G401 (cell line): ENCODE measurements at regions not wholly inside any gene's neighbourhood (a gene's known extent, or its start where the extent isn't known, plus 50 kb on each side); places are given as distances from the start of the nearest gene placed in this dataset.
A peak's percentile ranks its signal among the peaks of the same experiment; 100 is the strongest.
"Not testable (repeated sequence)": the region's sequence is repeated elsewhere in the genome, so short reads cannot be mapped to it uniquely, and the experiment has no call there.

Experiments used
- DNase-seq: peaks from one replicate; pipeline ENCODE4 v3.0.0-alpha.2; 2015; ENCODE audit warnings: low spot score
- in situ Hi-C: cut with HindIII; loops from 2 replicates; pipeline ENCODE4 v1.10.0; 2016; ENCODE audit warnings: low sequenced_read_pairs, mixed read lengths

GRCh38 chr12:58336581-58337242 is 395.3 kb downstream of the ATP23 start:
- in situ Hi-C loops, DNase-seq: not testable (repeated sequence)

DNA sequence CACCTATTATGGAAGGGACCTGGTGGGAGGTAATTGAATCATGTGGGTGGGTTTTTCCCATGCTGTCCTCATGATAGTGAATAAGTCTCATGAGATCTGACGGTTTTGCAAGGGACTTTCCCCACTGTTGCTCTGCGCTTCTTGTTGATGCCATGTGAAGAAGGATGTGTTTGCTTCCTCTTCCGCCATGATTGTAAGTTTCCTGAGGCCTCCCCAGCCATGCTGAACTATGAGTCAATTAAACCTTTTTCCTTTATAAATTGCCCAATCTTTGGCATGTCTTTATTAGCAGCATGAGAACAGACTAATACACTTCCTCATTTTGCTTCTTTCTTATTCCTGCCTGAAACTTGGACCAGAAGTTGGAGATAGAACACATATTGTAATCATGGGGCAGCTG is 396.2 kb downstream of the ATP23 start:
- DNase-seq, in situ Hi-C loops: not testable (repeated sequence)

DNA sequence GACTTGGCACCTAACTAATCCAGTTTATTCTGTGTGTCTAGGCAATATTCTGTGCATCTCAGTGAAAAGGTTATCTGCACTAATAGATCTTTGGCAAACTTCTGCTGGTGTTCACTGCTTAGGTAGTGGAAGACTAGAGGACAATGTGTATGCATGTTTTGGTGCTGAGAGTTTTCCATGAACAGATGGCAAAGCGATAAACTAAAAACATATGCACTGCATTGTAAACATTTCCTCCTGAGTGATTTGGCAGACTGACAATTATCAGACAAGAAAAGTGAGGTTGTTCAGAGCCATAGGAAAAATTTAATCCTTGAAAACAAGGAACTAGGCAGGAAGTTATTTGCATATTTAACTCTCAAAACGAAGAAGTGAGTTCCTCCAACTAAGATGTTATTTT is 400.4 kb downstream of the ATP23 start:
- DNase-seq, result no peak
- in situ Hi-C loops, result no loop called here

DNA sequence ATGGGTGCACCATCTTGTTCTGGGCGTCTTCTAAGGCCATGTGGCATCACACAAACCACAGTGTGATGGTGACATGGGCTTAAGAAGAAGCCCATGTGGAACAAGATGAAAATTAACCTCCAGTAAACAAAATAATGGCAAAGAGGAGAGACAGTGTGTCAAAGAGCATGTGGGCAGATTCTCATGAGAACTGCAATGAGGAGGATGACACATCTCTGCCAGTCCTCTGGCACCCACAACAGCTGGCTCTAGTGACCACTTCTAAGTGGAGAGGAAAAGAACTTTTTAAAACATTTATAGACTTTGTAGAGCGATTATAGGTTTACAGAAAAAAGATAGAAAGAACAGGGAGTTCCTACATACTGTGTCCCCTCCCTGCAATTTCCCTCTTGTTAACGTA is 401.4 kb downstream of the ATP23 start:
- in situ Hi-C loops, result no loop called here
- DNase-seq, result no peak

DNA sequence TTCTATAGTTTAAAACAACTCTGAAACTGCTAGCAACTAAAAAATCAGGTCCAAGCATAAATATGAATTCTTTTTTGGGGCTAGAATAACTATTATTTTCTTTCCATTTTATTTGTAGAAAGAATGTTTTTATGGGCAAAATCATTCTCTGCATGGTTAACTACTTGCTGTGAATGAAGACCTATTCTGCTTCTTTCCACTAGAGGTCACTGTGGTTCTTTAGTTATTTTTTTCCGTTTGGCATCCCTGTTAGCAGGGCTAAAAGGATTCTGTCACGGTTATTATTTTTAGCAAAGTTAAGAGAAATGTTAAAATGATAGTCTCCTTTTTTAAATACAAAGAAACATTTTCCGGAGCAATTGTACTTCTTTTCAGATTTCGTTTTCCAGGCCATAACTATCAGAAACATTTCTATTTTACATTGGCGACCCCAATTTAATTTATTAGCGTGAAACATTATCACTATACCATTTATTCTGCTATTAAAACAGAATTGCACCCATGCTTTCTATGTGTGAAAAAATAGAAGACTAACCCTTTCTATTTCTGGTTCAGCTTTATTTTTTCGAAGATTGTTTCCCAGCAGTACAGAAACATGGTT is 404.8 kb downstream of the ATP23 start:
- DNase-seq, result peak; percentile 41
- in situ Hi-C loops, result no loop called here

DNA sequence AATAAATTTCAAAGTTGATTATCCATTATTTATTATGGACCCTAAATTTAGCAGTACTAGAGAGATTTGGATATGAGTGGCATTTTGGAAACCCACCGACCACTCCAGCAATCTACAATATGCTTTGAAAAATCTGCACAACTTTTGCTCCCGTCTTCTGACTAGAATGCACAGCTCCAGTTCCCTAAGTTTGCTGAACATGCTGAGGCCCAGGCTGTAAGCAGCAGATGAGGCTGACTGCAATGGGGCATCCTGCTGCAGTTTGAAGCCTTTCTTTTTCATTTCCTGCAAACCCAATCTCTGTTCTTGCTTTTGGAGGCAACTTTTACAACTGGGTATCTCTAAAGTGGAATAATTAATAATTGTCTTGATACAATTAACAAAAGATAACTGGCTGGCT is 405.8 kb downstream of the ATP23 start:
- in situ Hi-C loops, result no loop called here
- DNase-seq, result no peak

- DNase-seq, result no peak
- in situ Hi-C loops, result no loop called here
Observed at GRCh38 chr12:58347691-58348090, 406.3 kb downstream of the ATP23 start.

GRCh38 chr12:58349161-58349560 is 407.8 kb downstream of the ATP23 start:
- in situ Hi-C loops, result no loop called here
- DNase-seq, result no peak

- DNase-seq, result no peak
- in situ Hi-C loops, result no loop called here
Observed at GRCh38 chr12:58356794-58357193, 415.4 kb downstream of the ATP23 start.

DNA sequence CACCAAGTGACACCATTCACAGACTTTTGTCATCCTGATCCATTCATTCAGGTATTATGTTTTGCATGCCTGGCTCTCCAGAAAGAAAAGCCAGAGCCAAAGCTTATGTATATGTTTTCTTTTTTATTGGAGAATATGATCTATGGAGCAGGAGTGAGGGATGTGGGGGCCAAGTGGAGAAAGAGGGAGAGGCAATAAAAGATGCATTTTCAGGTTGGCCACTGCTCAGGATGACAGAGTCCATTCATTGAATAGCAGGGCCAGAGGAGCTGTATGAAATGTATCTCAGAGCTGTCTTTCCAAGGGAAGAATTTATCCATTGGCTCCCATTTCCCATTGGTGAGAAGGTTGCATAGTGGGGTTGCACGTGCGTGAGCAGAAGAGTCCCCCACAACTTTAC is 416.1 kb downstream of the ATP23 start:
- in situ Hi-C loops, result no loop called here
- DNase-seq, result no peak

- DNase-seq, result no peak
- in situ Hi-C loops, result no loop called here
Observed at GRCh38 chr12:58358369-58358768, 417.0 kb downstream of the ATP23 start.

DNA sequence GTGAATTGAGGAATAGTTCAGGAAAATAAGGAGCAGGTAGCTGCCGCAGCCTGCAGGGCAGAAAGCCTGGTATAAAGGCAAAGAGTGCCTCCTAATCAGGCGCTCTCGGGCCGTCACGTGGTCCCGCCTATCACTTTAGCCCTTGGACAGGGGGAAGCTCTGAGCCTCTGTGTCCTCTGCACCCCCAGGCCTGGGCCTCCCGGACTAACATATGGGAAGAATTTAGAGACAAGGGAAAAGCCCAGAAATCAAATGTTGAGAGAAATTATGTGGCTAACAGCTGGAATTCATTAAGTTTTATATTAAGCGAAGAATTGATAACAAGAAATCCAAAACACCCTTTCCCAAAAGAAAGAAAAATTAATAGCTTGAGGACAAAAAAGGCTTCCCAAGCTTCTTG is 417.7 kb downstream of the ATP23 start:
- in situ Hi-C loops, result no loop called here
- no peak for DNase-seq

GRCh38 chr12:58361056-58361455 is 419.7 kb downstream of the ATP23 start:
- no peak for DNase-seq
- in situ Hi-C loops, result no loop called here

DNA sequence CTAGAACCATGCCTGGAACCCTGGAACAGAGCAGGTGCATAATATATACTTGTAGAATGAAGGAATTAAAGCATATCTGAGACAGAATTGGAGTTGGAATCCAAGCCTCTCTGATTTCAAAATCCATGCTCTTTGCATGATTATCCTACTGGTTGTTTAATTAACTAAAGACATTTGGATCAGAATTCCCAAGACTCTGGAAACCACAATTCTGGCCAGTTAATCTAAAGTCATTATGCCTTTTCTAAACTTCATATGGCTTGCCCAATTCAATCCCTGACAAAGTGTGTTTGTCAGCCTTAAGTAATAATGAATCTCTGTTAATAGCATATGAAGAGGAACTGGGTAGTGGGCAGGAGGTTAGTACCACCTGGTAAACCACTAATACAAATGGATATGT is 422.6 kb downstream of the ATP23 start:
- in situ Hi-C loops, result no loop called here

GRCh38 chr12:58364389-58365086 is 423.2 kb downstream of the ATP23 start:
- in situ Hi-C loops, result no loop called here
- DNase-seq, result no peak

More for the DNA sequence above, 422.6 kb downstream of the ATP23 start:
- DNase-seq, result no peak

- in situ Hi-C loops, result no loop called here
- no peak for DNase-seq
Observed at GRCh38 chr12:58365087-58365390, 423.7 kb downstream of the ATP23 start.

DNA sequence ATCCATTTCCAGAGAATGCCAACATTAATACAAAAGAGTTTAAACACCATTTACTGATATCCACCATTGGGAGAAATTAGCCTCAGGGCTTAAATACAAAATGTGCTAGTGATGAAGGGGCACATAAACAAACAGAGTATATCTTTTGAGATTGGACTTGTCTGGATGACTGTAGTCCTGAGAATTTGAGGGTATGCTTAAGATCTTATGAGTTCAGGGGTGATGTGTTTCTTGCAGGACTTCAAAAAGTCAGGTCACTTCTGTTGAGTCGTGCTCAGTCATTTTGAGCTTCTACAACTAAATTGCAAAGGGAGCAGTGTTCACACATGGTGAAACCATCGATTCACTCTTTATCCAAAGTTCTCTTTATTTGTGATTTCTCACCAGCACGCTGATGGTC is 425.7 kb downstream of the ATP23 start:
- no peak for DNase-seq
- in situ Hi-C loops, result no loop called here

DNA sequence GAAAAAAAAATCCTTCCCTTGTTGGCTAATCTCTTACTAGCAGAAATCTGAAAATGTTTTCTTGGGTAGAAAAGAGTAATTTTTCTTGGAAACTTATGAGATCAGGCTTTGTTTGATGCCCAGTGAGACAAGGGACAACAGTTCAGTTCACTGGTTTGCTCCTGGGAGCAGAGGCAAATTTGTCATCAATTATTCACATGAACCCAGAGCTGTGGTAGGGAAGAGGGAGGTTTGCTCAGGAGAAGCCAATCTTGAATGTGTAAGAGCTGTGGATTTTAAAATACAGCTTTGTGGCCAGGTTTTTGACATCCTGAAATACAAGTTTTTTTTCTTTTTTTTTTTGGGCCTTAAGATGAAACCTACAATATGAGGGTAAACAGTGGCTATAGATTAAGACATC is 426.6 kb downstream of the ATP23 start:
- in situ Hi-C loops, result no loop called here
- no peak for DNase-seq

- in situ Hi-C loops, result no loop called here
- no peak for DNase-seq
Observed at GRCh38 chr12:58369576-58369975, 428.2 kb downstream of the ATP23 start.

DNA sequence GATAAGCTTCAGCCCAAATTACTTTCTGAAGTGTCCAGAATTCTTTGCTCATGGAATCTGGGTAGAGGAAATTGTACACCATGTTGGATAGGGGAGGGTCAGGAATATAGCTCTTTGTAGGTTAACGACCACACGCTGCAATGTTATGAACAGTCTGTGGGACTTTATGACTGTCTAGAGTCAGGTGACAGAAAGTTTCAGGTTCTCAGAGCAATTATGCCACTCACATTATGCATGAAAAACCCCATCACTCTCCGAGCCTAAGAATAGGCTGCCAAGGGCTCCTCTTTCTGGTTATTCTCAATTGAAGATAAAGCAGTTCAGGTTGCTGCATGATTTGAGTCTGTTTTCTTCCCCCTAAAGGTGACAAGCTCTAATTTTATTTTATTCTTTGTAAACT is 430.9 kb downstream of the ATP23 start:
- in situ Hi-C loops, result no loop called here
- no peak for DNase-seq

- in situ Hi-C loops, result no loop called here
- no peak for DNase-seq
Observed at GRCh38 chr12:58378028-58378427, 436.7 kb downstream of the ATP23 start.
